ENCODE measurements at regions not wholly inside any gene's neighbourhood (a gene's known extent, or its start where the extent isn't known, plus 50 kb on each side); places are given as distances from the start of the nearest gene placed in this dataset.

- ATAC-seq, result no peak
- Histone ChIP-seq H3K79me2 (ENCODE audit: control insufficient read depth, insufficient read depth, low read length) (no peaks in the 10 kb centered on the region), H3K36me3 (ENCODE audit: control insufficient read depth in 2 of 2, insufficient read depth in 2 of 2, low read length in 1 of 2) (no peaks in the 10 kb centered on the region), H3K9me3 (replicated peaks; ENCODE audit: control insufficient read depth, insufficient read depth, low read length) (no peaks in the 10 kb centered on the region), H2AFZ (ENCODE audit: control insufficient read depth, low read depth, low read length) (no peak overlapping the region), H3K4me2 (ENCODE audit: control insufficient read depth, insufficient read depth) (no peak overlapping the region), H3K4me3 (no peak overlapping the region), H3K9ac (ENCODE audit: control insufficient read depth, insufficient read depth, low read length) (no peak overlapping the region), H3K4me1 (ENCODE audit: control insufficient read depth, insufficient read depth, low read length) (no peaks in the 10 kb centered on the region), H4K20me1 (ENCODE audit: control insufficient read depth, insufficient read depth) (no peaks in the 10 kb centered on the region), H3K27ac (ENCODE audit: control insufficient read depth, insufficient read depth) (no peak overlapping the region), H3K27me3 (replicated peaks in 1 of 2; ENCODE audit: control insufficient read depth in 2 of 2, insufficient read depth in 2 of 2, low read length in 1 of 2) (no peaks in the 10 kb centered on the region)
- 1% methylated on average over 5 of the region's 5 CpGs for WGBS (ENCODE audit: insufficient coverage, insufficient replicate concordance, low lambda C conversion rate, missing lambda C conversion rate)
- intact Hi-C loops (cut with micrococcal nuclease; ENCODE audit: unreplicated experiment) (no loop called here), in situ Hi-C loops (cut with MboI) (no loop called here)
- no peak for FAIRE-seq
- ChIA-PET CTCF (no interaction called here), RAD21 (ENCODE audit: unreplicated experiment) (interaction anchor here (0.9 kb wide), 1 partner anchor 15 kb away, joined by 3 read pairs; no protein-coding TSS in a partner anchor), SMC1A (ENCODE audit: uncharacterized antibody, unreplicated experiment) (interaction anchor here (0.9 to 7.9 kb wide), 3 partner anchors 17 to 182 kb away, joined by 3 to 79 read pairs (median 9); no protein-coding TSS in a partner anchor), POLR2A (interaction anchor here (1.0 kb wide), 1 partner anchor 19 kb away, joined by 3 read pairs; no protein-coding TSS in a partner anchor)
- TF ChIP-seq CEBPB (IDR thresholded peaks at IDR 0.05; ENCODE audit: borderline replicate concordance in 1 of 2, low read depth in 2 of 2, low read length in 2 of 2), result no peak
- TF ChIP-seq ZBTB33 (IDR thresholded peaks at IDR 0.05), result no peak
- no peak for TF ChIP-seq BCL11A (IDR thresholded peaks at IDR 0.05; ENCODE audit: low read depth, low read length)
- no peak for TF ChIP-seq CBFB (IDR thresholded peaks at IDR 0.05; ENCODE audit: low read depth)
- no peak for TF ChIP-seq FOS (IDR thresholded peaks at IDR 0.05; ENCODE audit: borderline replicate concordance, extremely low read depth, insufficient read length)
- TF ChIP-seq CBX5 (IDR thresholded peaks at IDR 0.05; ENCODE audit: low read depth), result no peak
- no peak for TF ChIP-seq RAD21 (IDR thresholded peaks at IDR 0.05; ENCODE audit: insufficient read depth, low read depth, low read length)
- no peak for TF ChIP-seq NKRF (conservative IDR thresholded peaks at IDR 0.05)
- no peak for TF ChIP-seq JUNB (IDR thresholded peaks at IDR 0.05)
- no peak for TF ChIP-seq KDM1A (IDR thresholded peaks at IDR 0.05; ENCODE audit: borderline replicate concordance)
- TF ChIP-seq CBX3 (IDR thresholded peaks at IDR 0.05; ENCODE audit: borderline replicate concordance, low read depth), result no peak
- no peak for TF ChIP-seq NFYA (IDR thresholded peaks at IDR 0.05; ENCODE audit: borderline replicate concordance, low read depth, low read length)
- TF ChIP-seq EP300 (IDR thresholded peaks at IDR 0.05; ENCODE audit: borderline replicate concordance in 1 of 2, control insufficient read depth in 1 of 2, low read depth in 2 of 2, low read length in 2 of 2), result no peak
- TF ChIP-seq SP1 (IDR thresholded peaks at IDR 0.05; ENCODE audit: low read depth, low read length), result no peak
- BruUV-seq (replicated peaks), result no TSS peak
- no peak for DNase-seq (ENCODE audit: low read depth, low spot score)
Measured at GRCh38 chr1:56150441-56151215, 428.7 kb downstream of the PLPP3 start.
